ENCODE measurements at regions not wholly inside any gene's neighbourhood (a gene's known extent, or its start where the extent isn't known, plus 50 kb on each side); places are given as distances from the start of the nearest gene placed in this dataset.
A peak's percentile ranks its signal among the peaks of the same experiment; 100 is the strongest.

DNA sequence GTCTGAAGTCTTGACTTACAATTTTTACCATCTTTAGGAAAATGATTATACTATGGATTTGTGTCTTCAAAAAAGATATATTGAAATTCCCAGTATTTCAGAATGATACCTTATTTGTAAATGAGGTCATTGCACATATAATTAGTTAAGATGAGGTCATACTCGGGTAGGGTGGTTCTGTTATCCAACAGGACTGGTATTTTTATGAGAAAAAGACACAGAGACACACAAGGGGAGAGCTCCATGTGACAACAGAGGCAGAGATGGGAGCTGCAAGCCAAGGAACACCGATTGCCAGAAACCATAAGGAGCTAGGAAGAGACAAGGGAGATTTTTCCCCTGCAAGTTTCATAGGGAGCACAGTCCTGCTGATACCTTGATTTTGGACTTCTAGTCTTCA is 356.9 kb downstream of the ARL4A start:
- DNase-seq, result no peak

DNA sequence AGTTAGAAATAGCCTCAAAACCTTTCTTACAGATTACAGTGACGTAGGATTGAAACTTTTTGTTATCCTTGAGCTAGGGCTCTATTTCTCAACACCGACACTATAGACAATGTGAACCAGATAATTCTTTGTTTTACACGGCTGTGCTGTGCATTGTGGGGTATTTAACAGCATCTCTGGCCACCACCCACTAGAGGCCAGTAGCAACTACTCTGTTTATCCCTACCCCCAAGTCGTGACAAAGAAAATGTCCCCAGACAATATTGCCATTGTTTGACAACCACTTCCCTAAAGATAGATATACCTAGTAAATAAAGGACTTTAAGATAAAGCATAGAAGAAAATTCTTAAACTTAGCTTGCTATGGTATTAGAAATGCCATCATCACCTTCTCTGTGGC is 359.6 kb downstream of the ARL4A start:
- DNase-seq, result no peak

DNA sequence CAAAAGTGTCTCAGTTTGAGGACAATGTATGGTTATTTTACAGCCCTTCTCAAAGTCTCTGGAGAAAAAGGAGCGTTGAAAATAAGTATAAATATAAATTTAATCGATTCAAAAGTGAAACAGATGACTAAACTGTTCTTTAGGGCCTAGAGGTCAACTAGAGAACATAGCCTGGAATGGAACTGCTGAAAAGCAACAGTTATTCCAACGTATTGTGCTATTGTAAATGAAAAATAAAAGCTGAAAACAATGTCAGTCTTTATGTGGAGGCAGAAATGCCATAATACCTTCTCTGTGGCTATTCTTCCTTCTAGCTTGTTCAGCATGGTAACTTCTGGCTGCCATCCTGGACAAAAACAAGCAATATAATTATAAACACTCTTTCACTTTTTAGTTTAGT is 362.5 kb downstream of the ARL4A start:
- no peak for DNase-seq

DNA sequence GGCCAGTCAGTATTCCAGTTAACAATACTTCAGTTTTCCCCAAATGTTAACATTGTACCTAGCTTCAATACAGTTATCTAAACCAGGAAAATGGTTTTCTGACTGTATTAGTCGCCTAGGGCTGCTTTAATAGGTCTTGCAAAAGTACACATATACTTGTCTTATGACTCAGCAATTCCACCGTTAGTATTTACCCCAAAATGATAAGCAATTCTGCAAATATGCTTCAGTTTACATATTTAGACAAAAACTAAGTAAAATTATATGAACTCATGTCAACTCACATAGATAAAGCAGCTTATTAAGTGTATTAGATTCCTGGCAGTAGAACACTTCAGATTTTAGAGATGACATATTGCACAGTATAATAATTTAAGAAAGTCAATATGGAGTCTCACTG is 363.3 kb downstream of the ARL4A start:
- DNase-seq, result no peak

DNA sequence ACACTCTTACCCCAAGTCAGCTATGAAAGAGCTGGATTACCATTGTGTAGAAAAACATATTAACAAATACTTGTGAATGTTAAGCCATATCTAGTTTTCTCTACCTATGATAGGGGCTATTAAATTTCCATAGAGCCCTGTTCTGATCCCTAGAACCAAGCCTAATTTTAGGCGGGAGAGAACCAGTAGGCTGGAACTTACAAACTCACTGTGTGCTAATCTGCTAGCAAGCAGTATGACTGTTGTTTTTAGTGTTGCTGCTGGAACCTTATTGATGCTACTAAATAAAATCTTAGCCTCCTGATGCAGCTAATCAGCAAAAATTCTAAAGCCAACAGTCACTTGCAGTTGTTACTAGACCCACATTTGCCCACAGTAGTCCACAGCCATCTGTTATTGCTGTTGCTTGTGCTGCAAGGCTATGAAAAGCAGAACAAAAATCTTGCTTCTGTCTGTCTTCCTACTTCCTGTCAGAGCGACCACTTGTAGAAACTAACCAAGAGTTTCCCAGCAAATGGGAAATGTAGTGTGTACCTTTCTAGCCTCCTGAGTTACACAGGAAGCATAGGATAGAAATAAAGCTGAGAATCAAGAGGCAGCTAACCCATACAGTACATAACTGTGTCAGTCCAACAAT is 368.4 kb downstream of the ARL4A start:
- peak; percentile 11 for DNase-seq

DNA sequence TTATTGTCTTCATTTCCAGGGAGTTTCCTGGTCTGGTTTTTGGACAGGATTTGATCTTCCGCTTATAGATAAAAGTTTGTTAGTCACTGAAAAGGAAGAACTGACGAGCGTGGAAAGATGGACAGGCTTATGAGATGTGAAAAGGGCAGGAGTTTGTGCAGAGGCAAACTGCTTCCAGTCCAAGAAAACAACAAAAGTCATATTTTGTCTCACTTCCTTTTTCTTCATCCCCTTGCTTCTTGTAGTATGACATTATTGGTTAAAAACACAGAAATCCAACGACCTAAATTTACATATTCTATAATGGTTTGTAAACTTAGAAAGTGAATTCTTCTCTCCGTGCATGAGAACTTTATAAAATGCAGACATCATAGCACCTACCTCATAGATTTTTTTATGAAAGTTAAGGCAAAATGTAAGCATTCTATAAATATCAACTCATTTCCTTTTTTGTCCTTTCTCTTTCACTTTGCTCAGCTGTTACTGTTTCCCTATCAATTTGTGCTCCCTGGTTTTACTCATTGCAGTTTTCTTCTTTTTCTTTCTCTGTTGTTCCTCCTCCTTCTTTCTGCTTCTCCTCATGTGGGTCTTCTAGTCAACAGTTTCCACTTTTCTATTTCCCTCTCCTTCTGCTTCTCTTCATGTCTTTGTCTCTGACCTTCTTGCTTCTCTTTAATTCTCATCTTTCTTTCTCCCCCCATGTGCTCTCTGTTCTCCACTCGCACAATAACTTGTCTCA is 370.2 kb downstream of the ARL4A start:
- DNase-seq, result peak; percentile 54

DNA sequence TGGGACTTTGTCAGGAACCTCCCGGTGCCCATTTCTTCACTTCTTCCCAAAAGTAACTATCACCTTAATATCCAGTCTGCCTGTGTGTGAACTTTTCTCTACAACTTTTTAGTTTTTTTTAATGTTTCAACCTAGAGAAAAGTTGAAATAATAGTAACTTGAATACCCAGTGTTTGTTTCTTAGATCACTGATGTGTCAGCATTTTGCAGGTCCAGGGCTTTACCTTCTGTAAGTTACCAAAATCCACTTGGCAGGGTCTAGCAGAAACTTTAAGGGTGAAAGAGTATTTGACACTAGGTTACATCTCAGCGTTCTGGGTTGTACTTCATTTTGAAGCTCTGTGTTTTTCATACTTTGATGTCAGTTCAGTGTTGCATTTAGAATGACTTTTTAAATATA is 372.7 kb downstream of the ARL4A start:
- no peak for DNase-seq

DNA sequence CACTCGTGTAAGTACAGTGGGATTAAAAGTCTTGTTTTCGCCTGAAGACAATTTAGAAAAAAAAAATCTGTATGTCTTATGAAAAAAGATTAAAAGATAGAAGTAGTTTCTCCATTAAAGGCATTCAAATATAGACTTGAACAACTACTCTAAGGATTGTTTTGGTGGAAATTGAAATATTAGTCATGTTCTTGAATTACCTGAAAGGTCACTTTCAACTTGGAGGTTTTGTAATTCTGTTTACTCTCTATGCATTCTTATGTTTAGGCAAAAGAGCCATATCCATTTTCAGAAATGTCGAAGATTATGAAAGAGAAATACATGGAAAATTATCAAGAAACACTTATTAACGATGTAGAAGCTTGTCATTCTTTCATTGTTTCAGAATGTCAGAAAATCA is 373.7 kb downstream of the ARL4A start:
- DNase-seq, result no peak

DNA sequence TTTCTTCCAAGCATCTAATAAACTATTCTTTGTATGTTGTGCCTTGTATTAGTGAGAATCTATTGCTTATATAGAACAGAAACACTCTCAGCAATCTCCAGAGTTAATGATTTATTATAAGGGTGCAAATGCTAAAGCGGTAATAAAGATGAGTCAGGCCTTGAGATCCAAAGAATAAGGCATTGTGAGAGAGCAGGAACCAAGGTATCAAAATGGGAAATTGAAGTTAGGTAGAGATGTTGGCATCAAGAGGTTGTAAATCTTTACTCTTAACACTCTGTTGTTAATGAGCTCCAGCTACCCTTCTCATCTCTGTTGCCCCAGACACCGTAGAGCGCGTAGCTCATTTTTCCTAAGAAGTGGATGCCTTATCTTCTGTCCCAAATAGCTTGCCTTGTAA is 375.2 kb downstream of the ARL4A start:
- DNase-seq, result no peak

DNA sequence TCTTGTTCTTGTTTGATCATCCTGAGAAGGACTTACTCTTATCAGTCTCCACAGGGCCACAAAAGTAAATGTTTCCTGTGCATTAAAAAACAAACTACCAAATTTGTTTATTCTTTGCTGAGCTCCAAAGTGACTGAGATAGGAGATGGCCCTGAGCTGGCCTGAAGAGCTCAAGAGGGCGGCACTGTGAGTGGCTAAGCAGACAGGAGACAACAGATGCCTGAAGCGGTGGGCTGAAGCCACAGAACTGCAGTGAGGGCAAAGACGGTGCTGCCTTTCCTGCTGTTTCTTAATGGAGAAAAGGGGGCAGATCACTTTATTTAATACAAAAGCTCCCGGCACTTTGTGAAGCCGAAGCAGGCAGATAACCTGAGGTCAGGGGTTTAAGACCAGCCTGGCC is 379.6 kb downstream of the ARL4A start:
- no peak for DNase-seq

DNA sequence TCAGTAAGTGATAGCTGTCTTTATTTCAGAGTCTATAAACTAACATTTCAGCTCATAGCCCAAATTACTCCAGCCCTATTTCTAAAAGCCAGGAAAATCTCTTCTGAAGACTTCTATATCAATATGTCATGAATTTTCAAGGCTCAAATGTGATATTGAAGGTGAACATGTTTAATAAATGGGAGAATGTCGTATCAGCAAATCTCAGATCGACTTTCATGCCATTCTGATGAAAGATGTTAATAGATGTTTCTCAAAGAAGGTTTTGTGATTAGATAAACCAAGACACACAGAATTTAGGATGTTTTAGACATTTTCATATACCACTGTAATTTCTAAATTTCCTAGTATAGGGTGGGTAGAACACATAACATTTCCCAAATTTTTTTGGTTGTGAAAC is 380.6 kb downstream of the ARL4A start:
- DNase-seq, result no peak

DNA sequence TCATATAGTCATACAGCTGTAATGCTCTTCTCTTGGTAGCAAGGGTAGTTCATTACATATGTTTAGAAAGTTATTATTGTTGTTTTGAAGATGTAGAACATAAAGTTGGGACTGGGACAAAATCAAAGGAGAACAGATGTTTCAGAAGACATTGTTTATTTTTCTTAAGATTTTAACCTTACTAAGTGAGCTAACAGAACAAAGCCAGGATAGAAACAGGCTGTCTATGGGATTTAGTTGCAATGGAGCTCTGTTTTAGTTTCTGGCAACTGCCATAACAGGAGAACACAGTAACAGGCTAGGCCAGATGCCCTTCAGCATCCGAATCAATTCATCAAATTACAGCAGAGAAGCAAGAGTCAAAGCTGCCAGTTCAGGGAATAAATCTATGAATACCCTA is 382.4 kb downstream of the ARL4A start:
- DNase-seq, result no peak

DNA sequence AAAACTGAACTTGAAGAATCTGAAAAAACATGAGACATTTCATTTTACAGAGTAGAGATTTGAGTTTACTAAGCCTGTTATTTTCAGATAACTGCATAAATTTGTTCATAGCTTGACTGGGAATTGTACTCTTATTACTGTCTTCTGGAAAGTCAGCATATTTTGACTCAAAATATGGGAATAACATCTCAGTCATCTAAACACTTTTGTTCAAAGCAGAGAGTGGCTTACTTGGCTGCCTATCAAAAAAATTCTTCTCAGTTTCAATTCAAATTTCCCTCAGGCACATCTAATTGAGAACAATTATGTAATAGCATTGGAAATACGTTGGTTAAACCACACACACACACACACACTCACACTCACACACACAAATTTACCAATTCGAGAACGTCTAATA is 384.6 kb downstream of the ARL4A start:
- no peak for DNase-seq

DNA sequence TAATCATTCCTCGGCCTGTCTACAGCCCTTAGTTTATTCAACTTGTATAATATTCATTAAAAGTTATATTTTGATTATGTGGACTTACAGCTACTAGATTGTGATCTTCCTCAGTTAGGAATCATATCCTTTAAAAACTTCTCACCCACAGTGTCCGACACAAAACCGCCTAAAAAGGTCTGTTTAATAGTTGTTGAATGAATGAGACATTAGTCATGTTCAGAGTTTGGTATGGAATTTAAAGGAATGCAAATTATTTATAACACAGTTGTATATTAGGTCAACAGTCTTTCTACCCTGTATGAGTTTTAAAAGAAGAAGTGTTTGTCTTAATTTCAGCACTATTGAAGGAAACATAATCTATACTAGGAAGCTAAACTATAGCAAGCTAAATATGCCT is 390.0 kb downstream of the ARL4A start:
- DNase-seq, result no peak

DNA sequence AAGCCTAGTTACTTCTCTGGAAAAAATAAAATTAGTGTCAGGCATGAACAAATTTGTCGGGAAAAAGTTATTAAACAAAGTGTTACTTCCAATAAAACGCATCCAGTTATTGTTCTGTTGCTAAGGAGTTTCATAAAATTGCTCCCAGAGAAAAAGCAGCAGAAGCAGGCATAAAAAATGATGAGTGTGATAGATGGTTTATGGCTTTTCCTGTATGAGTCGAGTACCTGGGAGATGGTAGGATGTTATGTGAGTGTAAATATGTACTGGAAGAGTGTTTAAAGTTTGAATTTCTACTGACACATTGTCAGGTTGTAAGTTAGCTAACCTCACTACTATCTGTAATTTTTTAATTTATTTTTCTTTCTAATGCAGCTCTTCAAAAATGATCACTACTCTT is 390.7 kb downstream of the ARL4A start:
- DNase-seq, result no peak

DNA sequence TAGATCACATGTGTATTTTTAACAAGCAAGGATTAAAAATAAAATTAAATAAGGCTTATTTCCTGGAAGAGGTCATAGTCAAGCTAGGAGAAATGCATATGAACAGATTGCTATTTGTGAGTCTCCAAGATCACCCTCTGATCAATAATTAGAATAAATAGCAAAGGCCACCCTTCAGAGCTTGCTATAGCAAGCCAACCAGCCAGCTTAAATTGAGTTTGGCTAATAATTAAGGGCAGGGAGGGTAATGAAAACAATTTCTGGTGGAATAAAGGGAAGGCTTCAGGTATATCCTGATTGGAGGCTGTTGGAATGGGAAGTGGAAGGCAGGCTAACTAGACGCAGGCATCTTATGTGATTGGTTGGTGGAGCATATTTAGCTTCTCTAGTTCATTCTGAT is 403.5 kb downstream of the ARL4A start:
- no peak for DNase-seq

DNA sequence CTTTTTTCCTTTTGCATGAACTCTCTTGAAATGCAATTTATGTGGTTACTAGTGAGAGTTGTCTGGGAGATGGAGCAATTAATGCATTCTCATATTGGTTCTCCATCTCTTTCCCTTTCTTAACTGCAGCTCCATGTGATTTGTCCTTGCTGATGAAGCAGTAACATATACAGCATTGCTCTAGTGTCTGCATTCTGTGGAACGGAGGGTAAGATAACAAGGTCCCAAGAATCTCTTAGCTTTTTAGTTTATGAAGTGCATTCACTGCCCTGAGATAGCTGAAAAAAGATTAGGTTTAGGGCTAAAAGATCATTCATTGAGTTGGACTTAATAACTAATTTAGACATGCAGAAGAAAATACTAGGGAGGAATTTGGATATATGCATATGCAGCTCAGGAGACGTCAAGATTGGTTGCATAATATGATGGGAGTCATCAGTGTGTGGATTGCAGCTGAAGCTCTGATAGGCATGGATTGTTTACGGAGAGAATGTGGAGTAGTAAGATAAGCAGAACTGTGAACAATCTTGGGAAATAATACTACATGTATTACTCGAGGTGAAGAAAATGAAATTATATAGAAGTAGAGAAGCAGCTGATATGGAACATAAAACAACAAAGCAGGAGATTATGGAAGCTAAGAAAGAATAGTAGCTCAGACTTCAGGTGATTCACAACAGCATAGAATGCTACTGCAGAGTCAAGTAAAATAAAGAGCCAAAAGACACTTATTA is 404.7 kb downstream of the ARL4A start:
- DNase-seq, result no peak

DNA sequence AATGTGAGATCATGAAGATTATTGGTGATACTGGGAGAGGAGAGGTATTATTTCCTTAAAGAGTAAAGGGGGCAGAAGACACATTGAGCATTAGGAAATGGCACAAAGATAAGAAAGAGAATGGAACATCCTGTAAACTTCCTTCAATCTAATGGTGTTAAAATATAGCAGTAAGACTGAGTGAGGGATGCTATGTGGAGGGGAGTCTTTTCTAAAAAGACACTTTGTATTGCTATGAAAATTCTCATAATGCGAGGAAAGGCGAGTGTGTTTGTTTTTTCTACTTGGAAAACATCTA is 405.2 kb downstream of the ARL4A start:
- DNase-seq, result no peak

DNA sequence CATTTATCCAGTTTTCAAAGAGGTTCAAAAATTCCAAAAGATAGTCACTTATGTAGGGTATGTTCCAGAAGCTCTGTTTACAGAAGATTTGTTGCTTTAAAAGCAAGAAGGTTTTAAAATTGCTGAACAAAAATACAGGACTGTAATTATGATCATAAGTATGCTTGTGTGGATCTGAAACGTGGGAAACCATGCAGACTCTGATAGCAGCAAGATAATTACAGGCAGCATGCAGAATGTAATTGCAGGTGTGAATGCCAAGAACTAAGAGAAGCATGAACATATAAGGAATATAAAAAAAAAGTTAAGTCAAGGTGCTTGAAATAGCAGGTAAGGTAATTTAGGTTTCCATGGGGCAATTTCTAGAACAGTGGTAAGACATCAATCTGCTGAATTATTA is 405.7 kb downstream of the ARL4A start:
- DNase-seq, result no peak

DNA sequence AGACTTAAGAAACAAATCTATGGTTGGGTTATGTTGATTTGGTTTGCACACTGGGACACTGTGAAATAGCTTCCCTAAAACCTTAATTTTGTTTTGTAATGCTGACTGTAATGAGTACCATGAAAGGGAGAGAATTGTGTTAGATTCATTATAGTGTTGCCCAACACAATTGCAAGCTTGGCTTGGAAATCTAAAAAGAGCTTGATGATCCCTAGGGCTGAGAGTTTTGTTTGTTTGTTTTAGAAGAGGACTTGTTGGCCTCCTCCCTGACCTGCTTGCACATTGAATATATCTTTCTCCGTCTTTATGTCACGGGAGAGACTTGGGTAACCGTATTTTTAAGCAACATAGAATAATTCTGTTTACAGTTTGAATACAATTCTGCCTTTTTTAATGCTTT is 410.1 kb downstream of the ARL4A start:
- no peak for DNase-seq

DNA sequence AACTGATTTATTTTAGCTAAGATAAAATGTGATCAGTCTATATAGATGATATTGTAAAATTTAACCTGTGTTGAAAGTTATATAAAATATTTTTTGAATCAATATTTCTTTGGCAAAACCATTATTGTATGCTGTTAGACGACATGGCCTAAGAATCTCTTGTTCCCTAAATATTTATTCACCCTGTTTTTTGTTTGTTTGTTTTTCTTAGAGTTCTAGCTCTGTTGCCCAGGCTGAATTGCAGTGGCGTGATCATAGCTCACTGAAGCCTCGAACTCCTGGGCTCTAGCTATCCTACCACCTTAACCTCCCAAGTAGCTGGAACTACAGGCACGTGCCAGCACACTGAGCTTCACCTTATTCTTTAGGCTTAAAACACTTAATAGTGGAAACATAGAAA is 410.7 kb downstream of the ARL4A start:
- DNase-seq, result no peak

DNA sequence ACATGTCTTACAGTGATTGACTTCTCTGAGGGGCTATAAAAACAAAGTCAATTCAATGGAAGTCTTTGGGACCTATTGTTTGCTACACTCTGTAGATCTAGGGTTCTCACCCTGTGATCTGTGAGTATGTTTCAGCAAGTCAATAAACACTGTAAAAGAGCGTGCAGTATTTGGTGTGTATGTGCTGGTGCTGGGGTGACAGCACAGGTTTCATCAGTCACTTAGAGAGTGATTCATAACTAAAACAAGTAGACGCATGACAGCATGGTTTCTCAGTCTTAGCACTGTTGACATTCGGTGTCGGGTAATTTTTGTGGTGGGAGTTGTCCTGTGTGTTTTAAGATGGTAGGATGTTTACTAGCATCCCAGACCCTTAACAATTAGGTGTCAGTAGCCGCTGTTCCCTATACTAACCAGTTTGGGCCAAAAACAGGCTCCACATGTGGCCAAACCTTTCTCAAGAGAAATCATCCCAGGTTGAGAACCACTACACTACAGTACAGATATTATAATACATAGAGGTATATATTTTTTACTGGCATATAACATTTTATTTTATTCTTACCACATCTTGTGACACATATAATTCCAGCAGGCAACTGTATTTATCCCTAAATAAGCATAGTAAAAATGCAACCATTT is 411.8 kb downstream of the ARL4A start:
- no peak for DNase-seq

DNA sequence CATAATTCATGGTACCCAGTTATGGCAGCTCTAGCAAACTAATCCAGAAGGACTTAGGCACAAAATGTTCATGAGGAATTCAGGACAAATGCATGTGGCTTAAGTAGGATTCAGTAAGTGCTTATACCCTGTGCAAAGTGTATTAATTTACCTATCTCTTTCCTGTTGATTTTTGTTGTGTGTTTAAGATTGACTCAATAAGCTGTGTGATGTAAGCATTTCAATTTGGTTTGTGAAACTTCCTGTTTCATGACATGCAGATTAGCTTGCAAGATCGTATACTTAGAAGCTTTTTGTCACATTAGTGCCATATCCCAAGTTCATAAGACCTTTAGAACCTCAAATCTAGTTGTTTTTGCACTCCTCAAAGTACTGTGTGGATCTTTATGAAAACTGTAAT is 416.7 kb downstream of the ARL4A start:
- DNase-seq, result peak; percentile 36

DNA sequence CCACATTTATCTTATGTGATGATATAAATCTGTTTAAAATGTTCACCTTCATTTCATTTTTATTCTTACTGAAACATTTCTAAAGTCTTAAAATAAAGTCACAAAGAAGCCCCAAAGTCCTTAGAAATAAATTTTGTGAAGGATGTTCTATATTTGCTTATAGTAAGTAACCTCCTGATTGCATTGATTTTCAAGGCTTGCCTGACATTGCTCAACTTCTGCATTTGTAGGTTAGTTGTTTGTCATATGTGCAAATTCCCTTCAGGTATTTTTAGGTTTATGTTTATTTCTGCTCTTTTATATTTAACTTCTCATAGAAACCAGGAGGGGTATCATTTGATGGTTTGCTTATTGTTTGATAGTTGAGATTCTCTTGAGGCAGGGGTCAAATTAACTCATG is 417.8 kb downstream of the ARL4A start:
- DNase-seq, result no peak

Data from suppressor macrophage treated with lipopolysaccharide for 4 hours (primary cell).